ENCODE measurements at regions not wholly inside any gene's neighbourhood (a gene's known extent, or its start where the extent isn't known, plus 50 kb on each side); places are given as distances from the start of the nearest gene placed in this dataset.

DNA sequence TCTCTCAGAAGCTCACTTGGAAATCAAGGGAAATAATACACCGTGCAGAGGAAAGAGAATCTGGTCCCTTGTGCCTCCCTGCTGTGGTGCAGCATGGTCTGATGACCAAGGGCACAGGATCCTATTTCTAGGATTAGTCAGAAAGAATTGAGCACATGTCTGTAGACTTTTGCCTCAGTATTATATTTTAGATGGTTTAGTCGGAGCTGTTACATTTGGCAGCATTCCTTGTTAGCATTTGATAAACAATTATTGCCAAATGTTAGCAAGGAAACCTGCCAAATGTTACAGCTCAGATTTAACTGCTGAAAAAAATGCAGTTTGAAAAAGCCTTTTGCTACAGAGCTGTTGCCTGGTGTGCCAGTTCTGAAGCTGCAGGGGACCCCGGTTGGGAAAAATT lies 183.5 kb upstream of the DPYD start:
- DNase-seq = no peak

DNA sequence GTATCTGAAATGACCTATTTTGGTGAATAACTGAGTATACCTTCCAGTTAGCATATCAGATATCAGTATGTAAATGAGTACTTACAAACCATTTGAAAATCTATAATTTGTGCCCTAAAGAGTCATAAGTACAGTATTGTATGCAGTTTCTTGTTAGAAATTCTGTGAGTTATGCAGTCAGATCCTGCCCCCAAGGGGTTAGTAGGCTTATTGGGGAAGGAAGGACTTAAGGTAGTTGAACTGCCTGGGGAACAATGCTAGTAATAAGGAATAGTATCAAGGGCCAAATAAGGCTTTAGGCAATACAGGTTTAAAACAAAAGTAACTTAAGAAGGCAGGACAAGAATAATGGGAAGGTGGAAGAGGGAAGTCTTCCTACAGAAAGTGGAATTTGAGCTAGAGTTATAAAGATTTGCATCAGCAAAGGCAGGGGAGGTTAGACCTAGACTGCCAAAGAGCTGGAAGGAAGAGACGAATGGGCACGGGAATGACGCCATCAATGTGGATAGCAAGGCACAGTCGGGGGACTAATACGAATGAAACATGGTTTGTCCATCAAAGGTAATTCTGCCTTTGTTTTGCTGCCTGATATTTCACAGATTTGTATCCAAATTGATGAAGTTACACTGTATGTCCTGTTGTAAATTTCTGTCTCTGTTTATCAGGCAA lies 182.9 kb upstream of the DPYD start:
- no peak for DNase-seq

DNA sequence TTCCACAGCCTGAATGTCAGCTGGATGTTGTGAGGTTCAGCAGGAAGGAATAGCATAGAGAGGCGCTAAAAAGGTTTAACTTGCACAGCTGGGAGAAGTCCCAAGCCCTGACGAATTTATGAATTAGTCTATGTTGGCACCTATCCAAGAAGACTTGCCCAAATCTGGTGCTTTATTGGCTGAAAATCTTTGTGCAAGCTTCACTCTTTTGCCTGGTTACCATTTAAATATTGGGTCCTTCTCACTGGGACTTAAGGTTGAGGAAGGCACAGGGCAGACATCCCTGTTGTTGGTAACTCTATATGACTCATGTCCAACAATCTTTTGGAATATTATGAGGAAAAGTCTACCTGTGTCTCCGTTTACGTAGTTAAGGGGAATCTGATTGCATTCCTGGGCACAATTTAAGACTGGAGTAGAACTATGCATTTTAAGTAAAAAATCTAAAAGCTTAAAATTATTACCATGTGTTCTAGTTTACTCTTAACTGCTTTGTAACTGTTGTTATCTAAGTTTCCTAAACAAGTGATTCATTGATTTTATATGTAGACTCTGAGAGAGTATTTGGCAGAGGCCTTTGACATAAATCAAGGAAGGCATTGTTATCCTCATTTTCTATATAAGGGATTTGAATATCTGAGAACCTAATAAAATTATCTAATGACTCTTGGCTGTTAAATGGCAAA lies 181.7 kb upstream of the DPYD start:
- no peak for DNase-seq

DNA sequence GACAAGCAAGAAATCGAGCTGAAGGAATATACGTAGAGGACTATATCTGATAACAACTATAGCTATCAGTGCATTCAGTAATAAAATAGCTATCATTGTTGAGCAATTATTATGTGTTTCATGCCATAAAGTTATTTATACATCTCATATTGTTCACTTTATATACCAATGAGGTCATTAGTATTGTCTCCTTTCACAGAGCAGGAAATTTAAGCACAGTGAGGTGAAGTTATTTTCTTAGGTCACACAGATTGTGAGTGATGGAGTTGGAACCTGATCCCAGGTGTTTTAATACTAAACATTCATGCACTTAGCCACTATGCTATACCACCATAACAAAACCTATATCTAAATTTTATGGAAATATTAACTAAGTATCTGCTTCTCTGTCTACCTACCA lies 180.5 kb upstream of the DPYD start:
- DNase-seq = no peak

DNA sequence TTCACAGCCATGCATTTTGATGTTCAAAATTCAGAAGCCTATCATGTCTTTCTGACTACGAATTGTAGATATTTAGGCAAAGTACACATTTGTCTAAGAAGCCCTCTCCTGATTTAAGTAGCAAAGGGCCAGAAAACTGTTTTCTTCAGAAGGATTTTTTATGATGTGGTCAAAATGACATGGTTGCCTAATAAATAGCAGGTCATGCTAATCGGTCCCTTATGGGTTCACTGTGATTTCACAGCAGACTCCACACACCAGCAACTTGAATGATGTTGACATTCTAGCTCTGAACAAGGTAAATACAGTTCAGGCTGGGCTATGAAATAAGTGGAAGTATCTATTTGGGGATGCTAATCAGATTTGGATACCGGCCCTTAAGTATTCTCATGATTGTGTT lies 178.7 kb upstream of the DPYD start:
- no peak for DNase-seq

DNA sequence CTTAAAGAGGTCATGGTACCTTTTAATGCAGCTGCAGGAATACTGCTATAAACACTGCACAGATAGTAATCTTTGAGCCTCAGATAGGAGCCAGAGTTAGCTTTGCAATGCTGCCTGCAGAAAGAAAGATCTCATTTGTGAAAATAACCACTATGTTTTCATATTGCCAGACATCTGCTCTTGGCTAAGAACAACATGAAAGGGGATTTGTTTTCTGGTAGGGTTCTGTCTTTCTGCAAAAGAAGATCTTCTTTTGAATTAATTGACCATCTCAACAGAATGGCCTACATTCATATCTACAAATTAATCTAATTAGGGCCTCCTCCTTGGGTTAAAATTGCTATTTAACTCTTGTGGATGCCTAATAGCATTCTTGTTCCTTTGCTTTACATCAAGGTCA lies 177.6 kb upstream of the DPYD start:
- DNase-seq = no peak

DNA sequence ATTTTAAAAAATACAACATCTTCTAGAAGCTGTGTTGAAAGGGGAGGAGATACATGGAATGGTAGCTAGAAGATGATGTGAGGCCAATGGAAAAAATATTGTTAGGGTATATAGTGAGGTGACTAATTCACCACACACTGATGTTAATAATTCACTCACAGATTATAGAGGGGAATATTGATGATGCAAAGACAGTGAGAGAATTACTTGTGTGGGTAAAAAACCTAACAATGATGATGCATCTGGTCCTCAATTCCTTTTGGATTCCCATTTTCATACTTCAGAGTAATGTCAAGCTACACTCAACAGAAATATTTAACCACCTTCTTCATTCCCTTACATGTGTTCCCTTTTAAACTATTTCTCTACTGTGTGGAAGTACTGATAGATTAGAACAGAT lies 169.5 kb upstream of the DPYD start:
- DNase-seq = no peak

DNA sequence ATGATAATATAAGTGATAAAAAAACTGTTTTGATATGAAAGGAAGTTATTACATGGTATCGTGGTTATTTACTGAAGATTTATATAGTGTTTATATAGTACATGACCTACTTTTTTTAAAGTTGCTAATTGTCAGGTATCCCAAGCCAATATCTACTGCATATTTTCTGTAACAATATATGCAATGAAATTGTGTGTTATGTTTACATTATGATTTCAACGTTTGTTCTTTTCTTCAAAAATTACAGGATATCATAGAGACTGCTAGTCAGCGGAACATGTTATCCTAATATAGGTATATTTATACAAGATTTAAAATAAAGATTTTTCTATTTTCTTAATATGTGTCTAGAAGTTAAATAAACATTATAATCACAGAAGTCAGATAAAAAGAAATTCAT lies 167.5 kb upstream of the DPYD start:
- DNase-seq = no peak

DNA sequence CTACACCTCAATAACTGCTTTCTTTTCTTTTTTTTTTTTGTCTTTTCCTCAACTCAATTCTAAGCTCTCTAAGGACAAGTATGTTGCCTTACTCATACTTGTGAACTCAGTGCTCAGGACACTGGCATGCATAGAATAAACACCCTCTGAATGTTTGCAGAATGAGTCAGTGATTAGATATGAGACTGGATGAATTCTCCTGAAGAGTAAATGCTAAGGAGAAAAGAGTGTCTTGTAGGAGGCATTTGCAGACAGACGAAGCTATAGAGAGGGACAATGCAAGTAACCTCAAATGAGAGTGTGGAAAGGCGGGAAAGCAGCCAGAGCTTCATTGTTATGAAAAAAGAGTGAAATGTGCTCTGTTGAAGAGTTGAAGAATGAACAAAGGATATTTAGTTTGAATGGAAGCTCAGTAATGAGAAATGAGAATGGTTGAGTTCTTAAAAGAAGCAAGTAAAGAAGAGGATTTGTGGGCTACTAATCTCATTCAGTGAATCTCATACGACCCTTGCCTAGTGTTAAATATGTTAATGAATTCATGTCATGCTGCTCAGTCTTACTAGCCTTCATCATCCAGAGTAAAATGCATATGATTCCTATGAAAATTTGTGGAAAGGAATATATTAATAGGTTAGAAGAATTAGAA lies 166.1 kb upstream of the DPYD start:
- DNase-seq = no peak

DNA sequence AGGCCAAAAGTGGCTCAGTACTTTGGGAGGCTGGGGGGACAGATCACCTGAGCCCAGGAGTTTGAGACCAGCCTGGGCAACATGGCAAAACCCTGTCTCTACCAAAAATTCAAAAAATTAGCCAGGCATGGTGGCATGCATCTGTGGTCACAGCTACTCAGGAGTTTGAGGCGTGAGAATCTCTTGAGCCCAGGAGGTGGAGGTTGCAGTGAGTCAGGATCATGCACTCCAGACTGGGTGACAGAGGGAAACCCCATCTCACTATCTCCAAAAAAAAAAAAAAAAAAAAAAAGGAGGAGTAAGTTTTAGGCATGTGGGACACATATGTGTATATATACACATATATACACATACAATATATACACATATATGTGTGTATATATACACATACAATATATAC lies 165.3 kb upstream of the DPYD start:
- DNase-seq = no peak

DNA sequence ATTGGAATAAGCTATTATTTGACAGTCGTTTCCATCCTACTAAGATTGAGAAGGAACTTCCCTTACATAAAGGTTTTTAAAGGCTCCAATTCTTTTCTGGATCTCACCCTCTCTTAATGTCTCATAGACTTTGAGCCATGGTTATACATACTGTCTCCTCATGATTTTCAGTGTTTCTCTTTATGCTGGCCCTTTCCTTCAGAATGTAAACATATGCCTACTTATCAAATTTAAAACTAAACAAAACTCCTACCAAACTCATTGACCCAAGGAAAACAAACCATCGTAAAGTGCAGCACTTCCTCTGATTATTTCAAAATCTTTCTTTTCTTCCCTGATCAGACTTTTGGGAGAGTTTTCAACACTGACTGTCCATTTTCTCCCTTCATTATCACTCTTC lies 163.4 kb upstream of the DPYD start:
- DNase-seq = no peak

DNA sequence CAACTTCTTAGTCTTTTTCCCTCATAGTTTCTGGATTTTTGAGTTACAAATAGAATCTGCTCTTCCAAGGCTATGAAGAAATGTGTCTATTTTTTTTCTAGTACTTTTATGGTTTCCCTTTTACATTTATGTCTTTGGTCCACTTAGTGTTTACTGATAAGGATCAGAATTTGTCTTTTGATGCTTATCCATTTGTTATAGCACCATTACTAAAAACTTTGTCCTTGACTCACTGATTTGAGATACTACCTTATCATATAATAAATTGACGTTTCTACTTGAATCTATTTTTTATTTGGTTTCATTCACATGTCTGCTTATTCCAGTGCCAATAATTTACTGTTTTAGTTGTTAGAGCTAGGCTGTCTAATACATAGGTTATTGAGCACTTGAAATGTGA lies 161.1 kb upstream of the DPYD start:
- DNase-seq = no peak

DNA sequence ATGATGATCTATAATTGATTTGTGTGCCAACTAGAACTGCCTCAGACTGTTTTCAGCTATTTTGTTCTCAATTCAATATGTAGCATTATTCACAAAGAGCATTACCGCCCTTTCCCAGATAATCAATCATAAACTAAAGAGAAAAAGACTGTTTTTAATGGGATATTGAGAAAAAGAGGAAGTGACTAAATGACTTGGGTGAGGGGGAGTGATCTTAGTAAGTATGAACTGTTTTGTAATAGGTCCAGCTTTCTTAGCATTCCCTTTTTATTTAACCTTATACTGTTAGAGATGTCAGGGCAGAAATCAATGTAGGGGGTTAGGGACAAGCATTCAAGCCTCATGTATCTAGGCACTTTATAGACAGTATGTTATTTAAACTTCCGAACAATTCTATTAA lies 157.8 kb upstream of the DPYD start:
- DNase-seq = no peak

DNA sequence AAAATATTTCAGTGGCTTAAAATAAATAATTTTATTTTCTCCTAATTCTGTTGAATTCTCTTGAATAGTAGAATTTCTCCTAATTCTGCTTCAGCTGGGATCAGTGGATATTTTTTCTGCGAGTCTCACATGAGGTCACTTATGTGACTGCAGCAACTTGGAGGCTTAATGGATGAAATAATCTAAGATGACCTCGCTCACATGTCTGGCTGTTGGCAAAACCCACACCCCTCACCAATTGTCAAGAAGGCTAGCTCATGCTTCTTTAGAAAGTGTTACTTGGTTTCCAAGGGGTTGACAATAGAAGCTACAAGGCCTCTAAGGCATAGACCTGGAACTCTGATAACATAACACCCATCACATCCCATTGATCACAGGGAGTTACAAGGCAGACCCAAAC lies 156.9 kb upstream of the DPYD start:
- DNase-seq = no peak

DNA sequence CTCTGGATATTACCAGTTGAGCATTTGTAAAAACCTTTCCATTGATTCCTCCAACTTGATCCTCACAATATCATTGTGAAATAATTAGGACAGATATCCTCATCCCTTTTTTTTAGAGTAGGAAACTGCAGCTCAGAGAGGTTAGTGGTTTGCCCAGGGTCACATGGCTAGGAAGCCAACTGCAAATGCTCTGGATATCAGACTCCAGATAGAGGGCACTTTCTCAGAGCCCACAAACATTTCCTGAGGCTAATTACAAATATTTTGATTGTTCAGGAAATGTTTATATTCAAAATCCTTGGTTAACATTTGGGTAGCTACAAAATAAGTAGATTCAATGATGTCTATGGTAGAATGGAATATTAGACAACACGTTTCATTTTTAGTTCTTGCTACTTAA lies 154.8 kb upstream of the DPYD start:
- DNase-seq = no peak

DNA sequence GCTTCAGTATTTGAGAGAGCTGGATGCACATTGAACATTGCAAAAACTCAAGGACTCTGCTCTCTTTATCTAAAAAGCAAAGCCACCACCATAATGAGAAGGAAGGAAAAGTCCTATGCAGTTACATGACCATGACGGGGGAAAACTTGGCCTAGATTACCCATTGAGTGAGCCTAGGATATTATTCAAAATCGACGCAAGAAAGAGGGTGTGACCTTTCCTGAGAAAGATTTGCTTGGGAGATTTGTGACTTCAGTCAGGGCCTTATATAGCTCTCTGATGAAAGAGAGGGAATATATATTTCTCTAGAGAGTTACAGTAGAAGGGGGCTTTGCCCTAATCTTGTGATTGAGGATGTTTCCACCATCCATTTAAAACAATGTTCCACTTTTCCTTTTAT lies 153.0 kb upstream of the DPYD start:
- DNase-seq = no peak

DNA sequence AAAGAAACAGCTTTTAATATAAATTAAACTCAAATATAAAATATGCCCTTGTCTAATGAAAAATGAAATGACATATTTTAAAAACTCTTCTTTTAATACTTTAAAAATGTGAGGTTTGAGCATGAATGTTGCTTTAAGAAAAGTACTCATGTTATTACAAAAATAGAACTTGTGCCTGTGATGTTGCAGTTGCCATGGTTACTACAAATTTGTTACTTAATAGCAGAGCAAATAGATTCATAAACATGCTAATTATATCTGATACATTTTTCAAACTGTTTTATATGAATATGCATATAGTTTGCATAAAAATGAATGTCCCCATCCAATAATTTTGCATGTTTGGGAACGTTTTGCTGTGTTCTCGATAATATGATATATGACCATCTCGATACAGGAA lies 152.3 kb upstream of the DPYD start:
- no peak for DNase-seq

DNA sequence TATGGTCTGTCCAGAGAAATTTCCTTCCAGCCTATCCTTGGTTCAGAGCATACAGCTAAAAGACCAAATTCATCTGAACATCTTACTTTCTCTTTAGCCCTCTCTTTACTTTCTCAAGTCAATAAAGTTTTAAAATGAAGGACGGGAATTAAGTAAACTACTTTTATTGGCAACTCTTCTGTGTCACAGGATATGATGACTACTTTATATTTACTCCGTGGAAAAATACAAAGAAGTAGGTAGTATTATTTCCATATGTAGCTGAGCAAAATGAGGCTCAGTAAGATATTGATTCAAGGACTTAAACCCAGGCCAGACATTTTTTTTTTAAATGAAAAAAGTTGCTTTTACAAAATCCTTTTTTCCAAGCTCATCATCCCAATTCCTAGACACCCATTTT lies 151.2 kb upstream of the DPYD start:
- DNase-seq = no peak

DNA sequence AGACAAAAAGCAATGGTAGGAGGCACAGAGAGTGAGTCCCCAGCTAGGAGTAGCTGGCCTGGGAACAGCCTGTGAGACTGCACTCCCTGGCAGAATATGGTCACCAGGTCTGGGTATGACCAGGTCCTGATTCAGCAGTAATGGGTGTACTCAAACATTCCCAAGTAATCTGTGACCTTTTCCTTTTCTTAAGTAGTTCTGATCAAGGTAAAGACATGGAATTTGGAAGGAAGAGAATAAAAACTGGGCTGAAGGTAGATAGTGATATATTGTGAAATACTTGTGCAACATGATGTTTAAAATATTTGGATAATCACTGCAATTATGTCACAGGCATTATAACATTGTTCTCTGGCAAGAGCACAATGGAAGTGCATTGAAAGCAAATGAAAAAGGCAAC lies 147.2 kb upstream of the DPYD start:
- DNase-seq = no peak

DNA sequence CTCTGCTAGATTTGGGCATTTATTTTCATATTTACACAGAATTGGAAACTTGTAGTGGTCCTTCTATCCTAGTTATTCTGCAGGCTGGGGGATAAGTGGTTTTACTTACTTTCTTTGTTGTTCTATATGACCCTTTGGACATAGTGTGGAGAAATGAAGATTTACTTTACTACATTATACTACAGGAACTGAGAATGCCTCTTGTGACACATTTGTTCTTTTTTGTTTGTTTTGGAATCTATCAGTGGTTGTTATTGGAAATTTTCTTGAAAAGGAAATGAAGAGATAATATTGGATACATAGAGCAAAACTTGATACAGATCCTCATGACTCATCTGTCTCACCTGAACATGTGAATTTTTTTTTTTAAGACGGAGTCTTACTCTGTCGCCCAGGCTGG lies 146.1 kb upstream of the DPYD start:
- DNase-seq = no peak

DNA sequence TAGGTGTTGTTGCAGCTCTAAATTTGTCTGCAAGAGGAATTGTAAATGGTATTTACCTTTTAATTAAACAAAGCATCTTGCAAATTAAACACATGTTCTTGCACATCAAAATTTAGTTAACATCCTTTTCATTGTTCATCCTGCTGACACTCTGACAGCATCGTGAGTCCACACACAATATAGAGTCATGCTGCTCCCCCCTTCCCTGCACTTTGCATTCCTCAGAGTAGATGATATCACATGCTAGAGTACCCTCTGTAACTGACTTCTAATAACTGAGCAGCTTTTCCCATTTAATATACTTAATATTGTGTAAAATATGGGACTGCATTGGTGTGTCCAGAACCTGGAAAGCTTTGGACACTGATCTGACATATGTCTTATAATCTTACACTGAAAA lies 138.8 kb upstream of the DPYD start:
- DNase-seq = no peak

DNA sequence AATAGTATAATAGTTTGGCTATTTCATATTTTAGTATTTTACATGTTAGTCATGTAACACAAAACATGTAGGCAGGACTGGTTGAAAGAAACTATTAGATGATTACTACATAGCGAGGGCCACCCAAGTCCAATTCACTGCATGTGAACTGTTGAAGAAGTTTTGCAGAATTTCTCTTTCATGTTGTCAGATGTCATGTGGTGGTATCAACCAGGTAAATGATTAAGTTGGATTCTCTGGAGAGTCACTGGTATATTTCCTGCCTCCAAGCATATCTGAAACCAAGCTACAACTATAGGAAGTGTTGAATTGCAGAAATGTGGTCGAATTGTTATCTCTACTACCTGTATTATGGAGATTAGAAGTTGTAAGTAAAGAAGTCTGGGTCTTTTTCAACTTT lies 137.8 kb upstream of the DPYD start:
- no peak for DNase-seq

DNA sequence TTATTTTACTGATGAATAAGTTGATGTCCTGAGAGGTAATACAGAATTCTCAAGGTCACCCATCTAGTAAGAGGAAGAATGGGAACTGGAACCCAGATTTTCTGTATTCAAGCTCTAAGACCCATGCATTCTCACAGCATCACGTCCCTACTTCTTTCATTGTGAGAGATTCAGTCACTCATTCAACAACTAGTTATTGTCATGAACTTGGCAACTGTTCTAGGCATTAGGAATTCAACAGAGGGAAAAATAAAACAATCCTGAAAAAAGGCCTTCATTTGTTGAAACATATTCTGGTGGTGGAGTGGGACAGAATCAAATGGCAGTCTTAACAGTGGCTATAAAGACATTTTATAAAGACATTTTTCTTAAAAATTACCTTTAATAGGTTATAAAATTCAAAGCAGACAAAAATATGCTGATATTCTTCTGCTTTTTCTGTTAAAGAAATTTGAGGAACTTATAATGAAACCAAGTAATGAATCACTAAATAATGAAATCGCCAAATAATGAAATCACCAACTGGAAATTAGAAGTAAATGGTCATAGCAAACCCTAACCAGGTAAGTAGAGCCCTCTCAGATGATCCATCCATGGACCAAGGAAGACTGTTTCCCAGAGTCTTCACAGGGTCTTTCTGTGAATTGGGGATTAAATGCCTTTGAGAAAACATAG lies 136.5 kb upstream of the DPYD start:
- no peak for DNase-seq

DNA sequence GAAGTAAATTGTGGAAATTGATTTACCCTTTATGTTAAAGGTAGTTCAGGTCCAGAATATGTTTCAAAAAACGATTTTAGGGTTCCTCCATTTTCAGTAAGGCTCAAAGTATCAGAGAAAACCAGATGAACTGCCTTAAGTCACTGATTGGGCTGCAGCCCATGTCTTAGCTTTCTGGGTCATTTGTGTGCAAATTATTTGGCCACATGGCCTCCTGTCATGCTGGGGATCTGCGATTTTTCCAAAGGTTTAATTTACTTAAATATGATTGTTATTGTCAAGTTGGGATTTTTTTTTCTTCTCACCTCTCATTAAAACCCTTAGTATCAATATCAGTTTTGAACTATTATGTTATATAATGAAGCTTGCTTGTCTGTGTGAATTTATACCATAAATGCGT lies 135.9 kb upstream of the DPYD start:
- DNase-seq = no peak

Measured in activated naive CD4-positive, alpha-beta T cell treated with Interleukin-2 at 50 U/mL for 16 hours (primary cell).